DOHH2 (cell line): ENCODE measurements at regions not wholly inside any gene's neighbourhood (a gene's known extent, or its start where the extent isn't known, plus 50 kb on each side); places are given as distances from the start of the nearest gene placed in this dataset.

Experiments
- H3F3A ChIP-seq: fragments of 200-600 bp; sonication (generic), shearing (Covaris generic); 2 replicates; pipeline ENCODE4 v1.6.0; 2016; ENCODE audit warnings: antibody characterized with exemption, mild to moderate bottlenecking; ENCODE audit not compliant: control insufficient read depth, insufficient read depth
- H3K27ac ChIP-seq: fragments of 200-600 bp; sonication (generic); 2 replicates; pipeline ENCODE4 v1.5.1; 2014; ENCODE audit warnings: low read depth, mild to moderate bottlenecking, low read length, moderate library complexity
- H3K27me3 ChIP-seq: fragments of 200-600 bp; sonication (generic); 2 replicates; pipeline ENCODE4 v1.6.1; 2014; ENCODE audit warnings: mild to moderate bottlenecking, low read length, mixed read lengths; ENCODE audit not compliant: control insufficient read depth
- H3K36me3 ChIP-seq: fragments of 200-600 bp; sonication (generic); 2 replicates; pipeline ENCODE4 v1.6.1; 2014; ENCODE audit warnings: mild to moderate bottlenecking, low read length, moderate library complexity, mixed read lengths; ENCODE audit not compliant: control insufficient read depth
- H3K4me1 ChIP-seq: fragments of 200-600 bp; sonication (generic); 2 replicates; pipeline ENCODE4 v1.6.1; 2014; ENCODE audit warnings: mild to moderate bottlenecking, low read length, mixed read lengths; ENCODE audit not compliant: control insufficient read depth
- H3K4me2 ChIP-seq: fragments of 200-600 bp; sonication (generic); 2 replicates; pipeline ENCODE4 v1.6.0; 2014; ENCODE audit warnings: mild to moderate bottlenecking, low read length, moderate library complexity
- H3K4me3 ChIP-seq: fragments of 200-600 bp; sonication (generic); 2 replicates; pipeline ENCODE4 v1.5.1; 2014; ENCODE audit warnings: mild to moderate bottlenecking, low read length, mixed read lengths
- H3K79me2 ChIP-seq: fragments of 200-600 bp; sonication (generic); 2 replicates; pipeline ENCODE4 v1.6.1; 2014; ENCODE audit warnings: mild to moderate bottlenecking, low read length, mixed read lengths; ENCODE audit not compliant: control insufficient read depth
- H3K9me2 ChIP-seq: fragments of 200-600 bp; sonication (generic); replicated peaks from 2 replicates; pipeline ENCODE4 v1.6.1; 2014; ENCODE audit warnings: mild to moderate bottlenecking, low read length, mixed read lengths; ENCODE audit not compliant: control insufficient read depth
- H3K9me3 ChIP-seq: fragments of 200-600 bp; sonication (generic); 2 replicates; pipeline ENCODE4 v1.6.1; 2014; ENCODE audit warnings: antibody characterized with exemption, low read length, mixed read lengths; ENCODE audit not compliant: control insufficient read depth, insufficient read depth
- H4K20me1 ChIP-seq: fragments of 200-600 bp; sonication (generic); 2 replicates; pipeline ENCODE4 v1.6.0; 2014; ENCODE audit warnings: low read depth, mild to moderate bottlenecking, antibody characterized with exemption, low read length, moderate library complexity; ENCODE audit not compliant: control insufficient read depth, insufficient read depth
- CTCF ChIP-seq: fragments of 200-600 bp; sonication (generic); IDR thresholded peaks from one replicate; pipeline ENCODE4 v1.5.1; 2014; ENCODE audit warnings: antibody characterized with exemption, mild to moderate bottlenecking, low read depth, low read length; ENCODE audit not compliant: poor library complexity, severe bottlenecking
- EZH2phosphoT487 ChIP-seq: fragments of 200-600 bp; sonication (generic); IDR thresholded peaks from 2 replicates; pipeline ENCODE4 v1.6.1; 2017; ENCODE audit warnings: borderline replicate concordance, mild to moderate bottlenecking, antibody characterized with exemption, low read length, moderate library complexity, mixed read lengths

- Histone ChIP-seq H3K4me3 (no peak overlapping the region), H3F3A (no peaks in the 10 kb centered on the region), H3K79me2 (no peaks in the 10 kb centered on the region), H3K9me3 (no peaks in the 10 kb centered on the region), H3K36me3 (no peaks in the 10 kb centered on the region), H3K9me2 (no peaks in the 10 kb centered on the region), H3K4me1 (no peaks in the 10 kb centered on the region), H3K27ac (no peak overlapping the region), H3K27me3 (no peaks in the 10 kb centered on the region), H3K4me2 (no peak overlapping the region), H4K20me1 (no peaks in the 10 kb centered on the region)
- TF ChIP-seq CTCF (no peak), EZH2phosphoT487 (no peak)
Measured at GRCh38 chr15:87735522-87735921, 521.0 kb downstream of the NTRK3 start.

GRCh38 chr15:87734571-87735373, 521.8 kb downstream of the NTRK3 start:
- H3K79me2 ChIP-seq, result no peaks in the 10 kb centered on the region
- no peak overlapping the region for H3K4me2 ChIP-seq
- H3K9me2 ChIP-seq, result no peaks in the 10 kb centered on the region
- no peak overlapping the region for H3K4me3 ChIP-seq
- no peaks in the 10 kb centered on the region for H3K9me3 ChIP-seq
- H3K27ac ChIP-seq, result no peak overlapping the region
- TF ChIP-seq CTCF, result no peak
- no peak for TF ChIP-seq EZH2phosphoT487
- no peaks in the 10 kb centered on the region for H3K27me3 ChIP-seq
- H3K4me1 ChIP-seq, result no peaks in the 10 kb centered on the region
- no peaks in the 10 kb centered on the region for H3F3A ChIP-seq
- no peaks in the 10 kb centered on the region for H3K36me3 ChIP-seq
- H4K20me1 ChIP-seq, result no peaks in the 10 kb centered on the region

GRCh38 chr15:87733977-87734376, 522.6 kb downstream of the NTRK3 start:
- no peak for TF ChIP-seq CTCF

GRCh38 chr15:87733541-87733941, 523.0 kb downstream of the NTRK3 start:
- Histone ChIP-seq H3K79me2 (no peaks in the 10 kb centered on the region), H3K27ac (no peak overlapping the region), H3K27me3 (no peaks in the 10 kb centered on the region), H3F3A (no peaks in the 10 kb centered on the region), H3K4me1 (no peaks in the 10 kb centered on the region), H3K4me3 (no peak overlapping the region), H3K9me2 (no peaks in the 10 kb centered on the region), H3K36me3 (no peaks in the 10 kb centered on the region), H4K20me1 (no peaks in the 10 kb centered on the region), H3K4me2 (no peak overlapping the region), H3K9me3 (no peaks in the 10 kb centered on the region)
- TF ChIP-seq EZH2phosphoT487, result no peak
- TF ChIP-seq CTCF, result no peak

More at GRCh38 chr15:87733977-87734376, 522.6 kb downstream of the NTRK3 start:
- Histone ChIP-seq H3K4me2 (no peak overlapping the region), H3K36me3 (no peaks in the 10 kb centered on the region), H3F3A (no peaks in the 10 kb centered on the region), H3K79me2 (no peaks in the 10 kb centered on the region), H3K4me3 (no peak overlapping the region), H3K27ac (no peak overlapping the region), H3K9me2 (no peaks in the 10 kb centered on the region), H4K20me1 (no peaks in the 10 kb centered on the region), H3K27me3 (no peaks in the 10 kb centered on the region), H3K9me3 (no peaks in the 10 kb centered on the region), H3K4me1 (no peaks in the 10 kb centered on the region)
